GM12865 (cell line): ENCODE measurements at regions not wholly inside any gene's neighbourhood (a gene's known extent, or its start where the extent isn't known, plus 50 kb on each side); places are given as distances from the start of the nearest gene placed in this dataset.
"Not testable (repeated sequence)": the region's sequence is repeated elsewhere in the genome, so short reads cannot be mapped to it uniquely, and the experiment has no call there.

Experiments used
- DNase-seq: peaks from one replicate; pipeline ENCODE4 v3.0.0; 2010; ENCODE audit warnings: low read depth
- H3K4me3 ChIP-seq: 2 replicates; pipeline ENCODE4 v1.5.1; 2011; ENCODE audit warnings: mild to moderate bottlenecking, low read depth, low read length, control low read depth
- TF ChIP-seq, protein P1 (sequence below): IDR thresholded peaks from 2 replicates; pipeline ENCODE4 v1.5.1; 2011; ENCODE audit warnings: low read length, control low read depth, low read depth, inconsistent platforms; ENCODE audit not compliant: insufficient read depth; ENCODE audit errors: missing control alignments

DNA sequence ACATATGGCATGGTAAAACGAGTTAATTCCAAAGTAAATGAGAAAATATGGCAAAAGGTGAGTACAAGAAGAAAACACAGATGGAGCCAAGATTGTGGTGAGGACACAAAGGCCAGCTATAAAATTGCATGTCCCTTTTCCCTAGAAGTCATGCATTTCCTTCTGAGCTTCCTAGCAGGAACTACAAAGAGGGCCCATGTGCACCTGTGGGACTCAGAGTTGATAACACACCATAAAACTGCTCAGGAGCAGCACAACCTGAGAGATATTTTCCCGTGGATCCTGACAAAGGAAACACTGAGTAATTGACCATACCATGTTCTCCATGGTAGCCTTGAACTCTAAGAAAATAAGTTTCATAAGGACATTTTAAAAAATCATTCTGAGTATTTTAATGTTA, 228.3 kb downstream of the DLEU7 start:
- no peak overlapping the region for H3K4me3 ChIP-seq
- TF ChIP-seq, protein P1, sequence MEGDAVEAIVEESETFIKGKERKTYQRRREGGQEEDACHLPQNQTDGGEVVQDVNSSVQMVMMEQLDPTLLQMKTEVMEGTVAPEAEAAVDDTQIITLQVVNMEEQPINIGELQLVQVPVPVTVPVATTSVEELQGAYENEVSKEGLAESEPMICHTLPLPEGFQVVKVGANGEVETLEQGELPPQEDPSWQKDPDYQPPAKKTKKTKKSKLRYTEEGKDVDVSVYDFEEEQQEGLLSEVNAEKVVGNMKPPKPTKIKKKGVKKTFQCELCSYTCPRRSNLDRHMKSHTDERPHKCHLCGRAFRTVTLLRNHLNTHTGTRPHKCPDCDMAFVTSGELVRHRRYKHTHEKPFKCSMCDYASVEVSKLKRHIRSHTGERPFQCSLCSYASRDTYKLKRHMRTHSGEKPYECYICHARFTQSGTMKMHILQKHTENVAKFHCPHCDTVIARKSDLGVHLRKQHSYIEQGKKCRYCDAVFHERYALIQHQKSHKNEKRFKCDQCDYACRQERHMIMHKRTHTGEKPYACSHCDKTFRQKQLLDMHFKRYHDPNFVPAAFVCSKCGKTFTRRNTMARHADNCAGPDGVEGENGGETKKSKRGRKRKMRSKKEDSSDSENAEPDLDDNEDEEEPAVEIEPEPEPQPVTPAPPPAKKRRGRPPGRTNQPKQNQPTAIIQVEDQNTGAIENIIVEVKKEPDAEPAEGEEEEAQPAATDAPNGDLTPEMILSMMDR = no peak
- DNase-seq = no peak

DNA sequence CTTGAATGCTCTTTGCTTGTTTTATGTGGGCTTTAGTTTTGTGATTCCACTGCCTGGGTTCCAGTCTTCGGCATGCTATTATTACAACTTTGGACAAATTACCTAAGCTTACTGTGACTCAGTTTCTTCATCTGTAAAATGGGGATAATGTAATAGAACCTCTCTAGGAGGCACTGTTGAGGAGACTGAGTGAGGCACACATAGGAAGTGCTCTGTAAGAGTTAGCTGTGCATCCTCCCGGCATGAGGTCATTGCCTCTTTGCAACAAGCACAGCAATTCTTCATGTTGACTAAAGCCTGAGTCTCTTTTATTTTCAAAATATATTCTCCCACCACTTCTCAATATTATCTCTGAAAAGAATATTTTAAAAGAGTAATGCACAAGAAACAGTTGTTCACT, 227.4 kb downstream of the DLEU7 start:
- DNase-seq = no peak
- TF ChIP-seq, protein P1 = no peak
- H3K4me3 ChIP-seq = no peak overlapping the region

DNA sequence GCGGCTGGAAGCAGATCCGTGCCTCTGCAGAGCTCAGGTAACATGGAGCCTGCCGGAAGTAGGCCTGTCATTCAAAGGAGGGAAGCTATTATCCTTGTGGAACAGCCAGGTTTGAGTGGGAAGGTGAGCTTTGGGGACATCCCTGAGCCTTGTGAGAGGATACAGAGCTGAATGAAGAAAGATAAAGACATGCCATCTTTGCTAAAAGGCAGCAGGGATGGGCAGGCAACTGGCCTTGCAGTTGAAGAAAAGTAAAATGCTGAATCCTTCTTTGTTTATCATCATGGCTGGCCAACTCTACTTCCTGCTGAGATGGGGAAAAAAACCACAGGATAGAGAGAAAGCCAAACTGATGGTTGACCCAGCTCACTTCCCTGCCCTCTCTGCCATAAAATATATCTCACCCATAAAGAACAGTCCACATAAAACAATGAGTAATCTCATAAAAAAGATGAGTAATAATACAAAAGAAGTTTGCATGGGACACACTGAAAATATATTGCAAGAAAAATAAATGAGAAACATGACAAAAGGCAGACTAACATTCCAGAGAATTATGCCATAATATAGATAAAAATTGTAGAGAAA, 226.3 kb downstream of the DLEU7 start:
- DNase-seq = no peak
- TF ChIP-seq, protein P1 = no peak
- no peak overlapping the region for H3K4me3 ChIP-seq

DNA sequence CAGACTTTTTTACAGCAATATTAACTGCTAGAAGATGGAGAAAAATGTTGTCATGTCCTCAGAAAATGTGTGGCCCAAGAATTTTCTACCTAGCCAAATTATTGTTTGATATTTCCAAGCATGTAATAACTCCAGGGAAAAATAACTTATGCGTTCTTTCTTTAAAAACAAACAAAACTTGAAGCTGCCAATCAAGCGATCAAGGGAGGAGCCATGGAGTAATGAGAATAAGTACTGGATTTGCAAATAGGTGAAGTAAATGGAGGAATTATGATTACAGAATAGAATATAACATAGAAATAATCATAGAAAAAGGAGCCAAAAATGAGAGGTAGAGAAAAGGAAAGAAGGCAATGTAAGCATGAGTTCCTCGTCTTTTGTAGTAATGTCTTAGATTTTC, 225.3 kb downstream of the DLEU7 start:
- no peak overlapping the region for H3K4me3 ChIP-seq
- TF ChIP-seq, protein P1 = no peak
- DNase-seq = no peak

DNA sequence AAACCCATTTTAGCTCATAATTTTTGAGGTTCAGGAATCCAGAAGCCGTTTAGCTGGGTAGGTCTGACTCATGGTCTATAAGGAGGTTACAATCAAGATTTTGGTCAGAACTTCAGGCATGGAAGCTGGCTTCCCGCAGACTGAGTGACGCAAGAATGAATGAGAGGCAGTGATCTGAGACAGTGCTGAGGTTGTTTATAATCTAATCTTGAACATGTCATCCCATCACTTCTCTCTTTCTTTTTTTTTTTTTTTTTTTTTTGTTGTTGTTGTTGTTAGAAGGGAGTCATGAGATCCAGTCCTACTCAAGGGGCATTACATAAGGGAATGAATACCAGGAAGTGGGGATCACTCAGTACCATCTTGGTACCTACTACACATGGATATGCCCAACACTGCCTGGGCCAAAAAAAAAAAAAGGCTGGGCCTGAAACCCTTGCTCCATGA, 217.4 kb downstream of the DLEU7 start:
- no peak for DNase-seq
- no peak overlapping the region for H3K4me3 ChIP-seq
- TF ChIP-seq, protein P1 = no peak

DNA sequence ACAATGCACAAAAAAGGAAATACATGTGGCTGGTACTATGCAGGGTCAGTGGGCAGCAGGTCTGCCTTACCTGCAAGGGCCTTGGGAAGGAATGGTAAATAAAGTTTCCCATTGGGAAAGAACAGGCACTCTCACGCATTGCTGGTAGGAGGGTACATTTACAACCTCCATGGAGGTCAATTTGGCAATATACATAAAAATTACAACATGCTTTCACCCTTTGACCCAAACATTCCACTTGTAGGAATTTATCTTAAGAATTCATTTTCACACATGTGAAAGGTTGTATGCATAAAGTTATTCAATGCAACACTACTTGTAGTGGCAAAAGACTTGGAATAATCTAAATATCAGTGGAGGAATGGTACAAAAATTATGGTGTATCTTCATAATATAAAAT, 216.4 kb downstream of the DLEU7 start:
- no peak for DNase-seq
- TF ChIP-seq, protein P1 = no peak
- H3K4me3 ChIP-seq = no peak overlapping the region

DNA sequence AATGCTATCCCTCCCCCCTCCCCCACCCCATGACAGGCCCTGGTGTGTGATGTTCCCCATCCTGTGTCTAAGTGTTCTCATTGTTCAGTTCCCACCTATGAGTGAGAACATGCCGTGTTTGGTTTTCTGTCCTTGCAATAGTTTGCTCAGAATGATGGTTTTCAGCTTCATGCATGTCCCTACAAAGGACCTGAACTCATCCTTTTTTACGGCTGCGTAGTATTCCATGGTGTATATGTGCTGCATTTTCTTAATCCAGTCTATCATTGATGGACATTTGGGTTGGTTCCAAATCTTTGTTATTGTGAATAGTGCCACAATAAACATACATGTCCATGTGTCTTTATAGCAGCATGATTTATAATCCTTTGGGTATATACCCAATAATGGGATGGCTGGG, 215.0 kb downstream of the DLEU7 start:
- DNase-seq, H3K4me3 ChIP-seq: not testable (repeated sequence)
